Left lobe of liver (tissue), 2 donors: ENCODE measurements at regions not wholly inside any gene's neighbourhood (a gene's known extent, or its start where the extent isn't known, plus 50 kb on each side); places are given as distances from the start of the nearest gene placed in this dataset.
"Not testable (repeated sequence)": the region's sequence is repeated elsewhere in the genome, so short reads cannot be mapped to it uniquely, and the experiment has no call there.

Source experiments
- ATAC-seq: fragments of 200-7000 bp; cut with Tn5 transposase; one replicate; pipeline ENCODE4 v1.9.1; 2020; ENCODE audit warnings: mild to moderate bottlenecking, moderate library complexity
- DNase-seq: peaks from one replicate; pipeline ENCODE4 v3.0.0-alpha.2; 2020; ENCODE audit warnings: low spot score
- donor health status: DM: no; HTN: no; CAD: no; lungs with moderate emphysema.
- donor health status: DM: no; HTN: yes; CAD: no.

DNA sequence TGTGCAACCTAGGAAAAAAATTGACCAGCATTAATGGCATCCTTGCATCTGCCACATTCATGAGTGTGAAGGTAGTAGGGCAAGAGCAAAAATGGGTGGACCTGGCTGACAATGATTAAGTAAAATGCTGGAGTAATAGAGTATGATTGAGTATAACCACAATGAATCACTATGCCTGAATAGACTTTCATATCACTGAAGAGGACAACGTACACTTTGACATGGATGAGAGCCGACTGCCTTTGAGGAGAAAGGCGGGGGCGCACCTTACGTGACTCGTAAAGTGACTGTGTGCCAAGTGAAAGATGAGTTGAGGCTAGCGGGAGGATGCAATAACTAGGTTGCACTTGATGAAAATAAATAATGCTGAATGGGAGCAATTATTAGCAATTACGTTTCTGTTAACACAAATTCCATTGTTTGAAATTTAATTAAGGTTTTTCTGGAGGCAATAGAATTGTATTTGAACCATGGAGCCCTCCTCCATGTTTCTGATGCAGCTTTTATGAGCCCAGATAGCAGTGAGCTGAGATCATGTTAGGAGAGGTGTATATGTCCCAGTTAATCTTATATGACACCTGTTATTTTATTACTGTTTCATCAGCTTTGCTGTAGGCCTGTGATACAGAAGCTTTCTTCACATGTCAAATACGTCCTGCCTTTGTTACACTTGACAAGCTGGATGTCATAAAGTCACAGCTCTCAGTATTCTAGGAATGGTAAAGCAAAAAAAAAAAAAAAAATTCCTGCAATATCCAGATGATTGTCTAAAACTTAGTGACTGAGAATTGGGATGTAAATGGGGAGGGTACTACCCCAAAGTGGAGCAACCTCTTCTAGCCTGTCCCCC lies 596.5 kb downstream of the NXPH1 start:
- DNase-seq (no peak), ATAC-seq (no peak)

DNA sequence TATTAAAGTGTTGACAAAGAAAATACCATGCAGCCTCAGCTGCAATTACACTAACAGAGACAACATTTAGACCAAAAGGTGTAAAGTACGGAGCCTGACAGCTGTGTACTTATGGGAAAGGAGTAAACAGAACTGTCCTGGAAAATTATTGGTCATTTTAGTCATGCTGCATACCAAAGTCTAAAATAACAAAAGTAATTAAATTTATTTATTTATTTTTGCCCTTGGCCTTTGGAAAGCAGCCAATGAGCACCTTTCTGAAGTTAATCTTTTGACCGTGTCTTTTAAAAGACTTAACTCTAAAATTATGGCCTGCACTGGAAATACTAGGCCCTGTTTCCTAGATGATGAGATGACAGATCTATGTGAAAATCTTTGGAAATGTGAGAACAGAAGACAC lies 597.6 kb downstream of the NXPH1 start:
- no peak for DNase-seq

DNA sequence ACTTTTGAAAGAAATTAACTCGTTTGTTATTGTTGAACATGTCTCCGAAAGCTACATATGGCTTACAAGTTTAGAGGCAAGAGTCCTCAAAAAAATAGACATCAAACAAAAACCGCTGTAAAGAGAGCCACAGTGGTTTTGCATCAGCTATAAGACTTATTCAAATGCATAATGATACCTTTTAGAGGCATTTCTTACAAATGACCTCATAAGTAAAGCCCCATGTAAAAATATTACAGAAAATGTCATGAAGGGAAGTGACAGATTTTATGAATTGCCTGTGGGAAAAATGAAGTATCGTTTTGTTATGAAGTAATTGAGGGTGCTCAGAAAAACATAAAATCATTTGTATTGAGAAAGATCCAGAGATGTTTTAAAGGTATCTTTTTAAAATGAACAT lies 598.0 kb downstream of the NXPH1 start:
- ATAC-seq, result no peak
- DNase-seq, result no peak

More for the DNA sequence above, 597.6 kb downstream of the NXPH1 start:
- no peak for ATAC-seq

DNA sequence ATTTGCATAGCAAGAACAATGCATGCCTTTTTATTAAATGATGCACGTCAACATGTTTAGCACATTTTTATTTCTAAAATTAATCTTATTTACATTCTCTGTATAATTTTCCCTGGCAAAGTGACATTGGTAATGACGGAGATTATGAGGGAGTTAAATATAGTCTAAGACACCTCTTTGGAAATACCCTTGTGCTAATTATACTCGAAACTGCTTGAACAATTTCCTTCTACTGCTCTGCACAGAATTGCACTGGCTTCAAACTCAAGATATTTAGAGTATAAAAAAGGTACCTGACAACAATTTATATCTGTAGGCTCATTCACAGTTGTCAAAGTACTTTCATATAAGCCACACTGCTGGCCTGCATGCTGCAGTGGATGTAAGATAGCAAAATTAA lies 602.7 kb downstream of the NXPH1 start:
- no peak for ATAC-seq
- no peak for DNase-seq

DNA sequence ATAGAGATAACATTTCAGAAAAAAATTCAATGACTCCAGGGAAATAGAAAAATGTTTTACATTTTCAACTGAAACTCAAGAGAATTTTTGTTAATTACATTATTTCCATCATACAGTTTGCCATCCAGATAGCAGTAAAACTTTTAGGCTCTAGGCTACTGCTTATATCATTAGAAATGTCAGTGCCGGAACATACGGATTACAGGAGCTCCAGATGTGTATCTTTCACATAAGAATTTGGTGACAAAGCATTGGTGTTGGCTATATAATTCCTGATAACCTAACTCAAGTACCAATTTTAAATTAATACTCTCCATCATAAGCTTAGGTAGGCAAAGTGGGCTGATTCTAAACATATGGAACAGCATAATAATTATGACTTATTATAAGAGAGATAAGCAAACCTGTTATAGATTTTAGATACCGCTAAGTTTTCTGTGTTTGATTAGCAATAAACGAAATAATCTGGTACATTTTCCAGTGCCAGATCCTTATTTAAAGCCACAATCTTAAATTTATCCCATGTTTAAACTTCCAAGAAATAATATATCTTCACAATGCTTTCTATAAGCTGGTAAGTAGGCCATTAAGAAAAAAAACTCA lies 637.9 kb downstream of the NXPH1 start:
- ATAC-seq (no peak), DNase-seq (no peak)

DNA sequence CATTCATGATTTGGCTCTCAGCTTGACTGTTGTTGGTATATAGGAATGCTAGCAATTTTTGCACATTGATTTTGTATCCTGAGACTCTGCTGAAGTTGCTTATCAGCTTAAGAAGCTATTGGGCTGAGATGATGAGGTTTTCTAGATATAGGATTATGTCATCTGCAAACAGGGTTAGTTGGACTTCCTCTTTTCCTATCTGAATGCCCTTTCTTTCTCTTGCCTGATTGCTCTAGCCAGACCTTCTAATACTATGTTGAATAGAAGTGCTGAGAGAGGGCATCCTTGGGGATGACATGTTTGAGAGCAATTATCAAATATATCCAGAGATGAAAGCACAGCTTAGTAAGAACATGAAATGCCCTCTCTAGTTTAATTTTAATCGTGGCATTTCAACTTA lies 642.4 kb downstream of the NXPH1 start:
- DNase-seq, ATAC-seq: not testable (repeated sequence)

DNA sequence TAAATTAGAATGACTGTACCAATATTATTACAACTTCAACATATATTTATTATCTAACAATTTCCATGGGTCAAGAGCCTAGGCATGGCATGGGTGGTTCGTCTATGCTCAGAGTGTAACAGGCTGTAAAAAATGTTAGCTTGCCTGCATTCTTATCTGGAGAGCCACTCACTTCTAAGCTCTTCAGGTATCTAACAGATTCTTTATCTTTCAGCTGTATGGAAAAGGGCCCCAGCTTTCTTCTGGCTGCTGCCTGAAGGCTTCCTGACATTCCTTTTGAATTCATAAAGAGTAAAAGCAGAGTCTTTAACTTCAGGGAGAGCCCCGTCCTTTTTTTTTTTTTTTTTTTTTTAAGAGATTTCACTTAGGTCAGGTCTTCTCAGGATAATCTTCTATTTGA lies 648.8 kb downstream of the NXPH1 start:
- DNase-seq (no peak), ATAC-seq (no peak)

DNA sequence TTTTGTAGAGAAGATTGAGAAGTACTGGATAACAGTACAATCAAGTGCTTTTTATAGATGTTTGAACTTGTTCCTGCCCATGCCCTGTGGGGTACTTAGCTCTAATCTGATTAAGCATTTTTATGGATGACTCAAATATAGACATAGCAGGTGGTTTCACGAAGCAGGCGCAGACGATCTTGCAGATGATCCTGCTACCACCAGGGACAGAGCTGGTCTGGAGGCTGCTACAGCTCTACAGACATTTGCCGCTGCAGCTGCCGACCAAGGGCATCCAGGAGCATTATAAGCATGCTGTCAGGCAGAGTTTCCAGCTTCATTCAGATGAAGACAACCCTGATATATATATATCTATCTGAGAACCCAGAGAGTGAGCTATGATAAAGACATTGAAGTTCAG lies 650.4 kb downstream of the NXPH1 start:
- ATAC-seq (no peak), DNase-seq (no peak)

DNA sequence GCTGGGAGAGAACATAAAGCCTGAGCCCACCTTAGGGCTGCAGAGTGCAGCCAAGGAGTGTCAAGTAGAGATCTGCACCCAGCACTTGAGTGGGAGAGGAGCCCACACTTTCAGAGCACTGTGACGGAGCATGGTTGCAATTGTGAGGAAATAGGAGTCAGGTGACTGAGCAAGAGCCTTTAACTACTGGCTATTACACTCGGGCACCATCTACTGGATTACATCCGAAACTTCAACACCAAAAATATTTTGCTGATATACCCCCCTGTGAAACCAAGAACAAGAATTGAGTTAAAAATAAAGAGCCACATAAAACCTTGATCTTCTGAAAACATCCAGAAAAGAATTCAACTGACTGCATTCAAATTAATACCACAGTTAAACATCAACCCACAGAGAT lies 657.9 kb downstream of the NXPH1 start:
- no peak for DNase-seq
- ATAC-seq, result peak; percentile 50

DNA sequence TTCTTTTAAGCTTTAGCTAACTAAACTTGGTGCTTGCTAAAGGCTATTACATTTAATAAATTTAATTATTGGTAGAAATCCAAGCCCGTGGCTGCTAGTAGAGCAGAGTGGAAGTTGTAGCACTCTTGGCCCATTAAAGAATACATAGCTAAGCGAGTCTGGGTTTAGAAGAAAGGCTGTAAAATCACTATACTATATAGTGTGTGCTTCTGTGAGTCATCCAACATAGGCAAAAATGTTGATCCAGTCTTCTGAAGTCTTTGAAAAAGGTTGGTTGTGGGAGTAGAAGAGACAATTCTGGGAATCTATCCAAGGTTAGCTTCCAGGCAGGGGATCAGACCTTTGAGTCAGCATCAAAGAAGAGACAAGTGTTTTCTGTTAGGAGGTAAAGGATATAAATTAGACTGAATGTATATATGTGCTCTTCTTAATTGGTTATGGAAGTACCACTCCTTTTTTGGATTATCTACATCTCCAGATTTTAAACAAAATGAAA lies 664.2 kb downstream of the NXPH1 start:
- no peak for ATAC-seq

DNA sequence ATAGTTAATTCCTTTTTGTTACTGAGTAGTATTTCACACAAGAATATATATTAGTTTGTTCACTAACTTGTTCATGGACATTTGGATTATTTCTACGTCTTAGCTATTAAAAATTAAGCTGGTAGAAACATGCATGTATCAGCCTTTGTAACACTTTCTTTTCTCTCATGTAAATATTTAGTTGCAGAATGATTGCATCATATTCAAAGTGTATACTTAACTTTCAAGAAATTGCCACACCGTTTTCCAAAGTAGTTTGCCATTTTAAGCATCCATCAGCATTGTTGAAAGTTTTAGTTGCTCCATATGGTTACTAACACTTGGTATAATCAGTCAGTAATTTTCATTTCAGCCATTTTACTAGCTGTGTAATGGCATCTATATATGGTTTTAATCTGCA lies 666.9 kb downstream of the NXPH1 start:
- DNase-seq (no peak), ATAC-seq (no peak)

More for the DNA sequence above, 664.2 kb downstream of the NXPH1 start:
- DNase-seq, result no peak

DNA sequence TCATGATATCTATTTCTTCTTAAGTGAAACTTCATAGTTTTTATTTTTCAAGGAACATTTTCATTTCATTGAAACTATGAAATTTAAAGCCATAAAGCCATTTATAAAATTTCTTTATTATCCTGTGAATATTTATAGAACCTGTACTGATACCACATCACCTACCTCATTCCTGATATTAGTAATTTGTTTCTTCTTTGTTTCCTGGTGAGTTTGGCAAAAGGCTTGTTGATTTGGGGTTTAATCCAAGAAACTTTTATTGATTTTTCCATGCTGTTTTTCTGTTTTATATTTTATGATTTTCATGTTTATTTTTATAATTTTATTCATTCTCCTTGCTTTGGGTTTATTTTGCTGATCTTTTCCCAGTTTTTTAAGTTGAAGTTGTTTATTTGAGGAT lies 669.4 kb downstream of the NXPH1 start:
- ATAC-seq (peak; percentile 45), DNase-seq (no peak)

DNA sequence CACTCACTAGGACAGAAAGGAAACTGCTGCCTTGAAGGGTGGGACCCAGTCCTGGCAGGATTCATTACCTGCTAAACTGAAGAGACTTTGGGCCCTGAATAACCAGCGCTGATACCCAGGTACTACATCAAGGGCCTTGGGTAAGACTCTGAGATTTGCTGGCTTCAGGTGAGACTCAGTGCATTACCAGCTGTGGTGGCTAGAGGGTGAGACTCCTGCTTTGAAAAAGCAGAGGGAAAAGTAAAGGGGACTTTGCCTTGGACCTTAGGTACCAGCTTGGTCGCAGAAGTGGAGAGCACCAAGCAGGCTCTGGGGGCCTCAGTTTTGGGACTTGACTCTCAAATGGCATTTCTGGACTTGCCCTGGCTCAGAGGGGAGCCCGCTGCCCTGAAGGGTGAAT lies 673.3 kb downstream of the NXPH1 start:
- no peak for ATAC-seq
- DNase-seq, result no peak

DNA sequence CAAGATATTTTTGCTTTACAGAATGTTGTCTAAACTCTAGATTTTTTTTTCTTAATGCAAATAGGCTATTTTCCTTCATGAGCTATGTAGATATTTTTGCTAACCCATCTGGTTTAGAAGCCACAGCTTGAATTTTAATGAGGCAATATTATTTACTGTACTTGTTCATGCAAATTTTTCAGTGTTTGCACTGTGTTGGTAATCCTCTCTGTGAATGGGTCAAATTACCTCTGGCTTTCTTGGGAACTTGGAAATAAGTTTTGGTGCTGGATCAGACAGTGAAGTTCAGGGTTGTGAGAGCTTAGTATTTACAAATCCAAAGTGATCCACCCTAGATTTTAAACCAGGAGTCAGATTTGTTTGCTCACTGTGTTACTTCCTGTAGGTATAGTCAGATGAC lies 686.9 kb downstream of the NXPH1 start:
- no peak for ATAC-seq
- no peak for DNase-seq

DNA sequence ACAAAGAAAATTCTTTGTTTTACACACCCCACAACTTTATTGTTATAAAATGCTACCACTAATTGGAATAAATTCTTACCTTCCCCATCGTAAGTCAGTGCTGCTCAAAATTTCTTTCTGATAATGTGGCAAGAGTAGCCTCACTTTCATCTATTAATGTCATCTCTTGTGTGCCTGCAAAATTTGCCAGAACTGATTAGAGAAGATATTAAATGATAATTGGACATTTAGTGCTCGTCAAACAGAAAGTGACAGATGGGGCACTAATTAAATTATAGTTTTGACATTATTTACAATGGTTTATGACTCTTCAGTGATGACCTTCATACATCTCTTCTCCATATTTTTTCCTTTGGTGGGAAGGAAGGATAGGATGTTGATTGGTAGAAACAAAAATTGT lies 690.9 kb downstream of the NXPH1 start:
- ATAC-seq (no peak), DNase-seq (no peak)

DNA sequence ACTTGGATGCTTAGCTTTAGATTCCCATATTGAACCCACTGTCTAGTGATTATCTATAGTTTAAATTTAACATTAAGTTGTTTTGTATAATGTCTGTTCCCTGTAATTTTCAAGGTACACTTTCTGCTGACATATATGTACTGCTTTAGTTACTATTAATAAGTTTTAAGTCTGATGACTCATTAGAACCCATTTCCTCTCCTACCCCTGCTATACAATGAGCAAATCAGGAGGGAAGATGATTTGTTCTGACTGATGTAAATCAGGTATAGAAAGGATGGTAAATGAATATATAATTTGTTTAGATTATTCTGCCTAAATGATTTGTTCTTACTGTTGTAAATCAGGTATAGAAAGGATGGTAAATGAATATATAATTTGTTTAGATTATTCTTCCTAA lies 691.8 kb downstream of the NXPH1 start:
- ATAC-seq, result no peak
- DNase-seq, result no peak

DNA sequence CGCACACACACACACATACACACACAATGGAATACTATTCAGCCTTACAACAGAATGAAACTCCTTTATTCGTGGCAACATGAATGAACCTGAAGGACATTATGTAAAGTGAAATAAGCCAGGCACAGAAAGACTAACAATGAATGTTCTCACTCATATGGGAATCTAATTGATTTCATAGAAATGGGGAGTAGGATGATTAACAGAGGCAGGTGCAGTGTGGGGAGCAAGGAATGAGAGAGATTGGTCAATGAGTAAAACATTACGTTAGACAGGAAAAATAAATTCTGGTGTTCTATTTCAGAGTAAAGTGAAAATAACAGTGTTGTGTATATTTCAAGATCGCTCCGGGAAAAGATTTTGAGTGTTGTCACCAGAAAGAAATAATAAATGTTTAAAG lies 694.5 kb downstream of the NXPH1 start:
- DNase-seq, result no peak
- ATAC-seq, result no peak

DNA sequence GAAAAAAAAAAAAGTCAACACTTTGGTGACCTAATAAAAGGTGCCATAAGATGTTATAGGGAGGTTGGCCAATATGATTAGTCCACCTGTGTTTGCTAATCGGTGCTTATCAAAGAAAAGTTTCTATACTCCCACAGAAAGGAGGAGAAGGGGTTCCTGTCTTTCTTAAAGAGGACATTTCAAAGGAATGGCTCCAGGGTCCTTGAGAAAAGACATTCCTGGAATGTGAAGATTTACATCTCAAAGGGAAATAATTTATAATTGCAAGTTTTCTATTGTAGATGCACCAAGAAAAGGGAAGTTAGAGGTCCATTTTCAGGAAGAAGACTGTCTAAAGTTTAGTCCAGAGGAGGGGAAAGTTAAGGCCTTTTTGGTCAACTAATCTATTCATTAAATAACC lies 715.3 kb downstream of the NXPH1 start:
- DNase-seq (no peak), ATAC-seq (no peak)

DNA sequence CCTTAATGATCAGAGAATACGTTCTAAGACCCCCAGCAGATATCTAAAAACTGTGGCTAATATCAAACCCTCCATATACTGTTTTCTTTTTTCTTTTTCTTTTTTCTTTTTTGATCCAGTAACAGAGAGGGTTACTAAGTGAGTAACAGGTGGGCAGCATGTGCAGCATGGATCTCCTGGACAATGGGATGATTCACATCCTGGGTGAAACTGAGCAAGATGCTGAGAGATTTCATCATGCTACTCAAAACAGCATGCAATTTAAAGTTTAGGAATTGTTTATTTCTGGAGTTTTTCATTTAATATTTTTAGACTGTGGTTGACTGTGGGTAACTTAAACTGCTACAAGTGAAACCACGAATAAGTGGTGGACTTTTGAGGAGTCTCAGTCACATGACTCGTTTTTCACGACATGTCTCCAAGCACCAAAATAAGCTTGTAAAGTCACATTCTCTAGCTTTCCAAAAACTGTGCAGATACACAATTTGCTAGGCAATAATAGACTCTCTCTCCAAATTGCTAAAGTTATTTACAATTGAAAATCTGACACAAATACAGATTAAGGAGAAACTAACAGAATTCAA lies 716.2 kb downstream of the NXPH1 start:
- DNase-seq (no peak), ATAC-seq (no peak)

DNA sequence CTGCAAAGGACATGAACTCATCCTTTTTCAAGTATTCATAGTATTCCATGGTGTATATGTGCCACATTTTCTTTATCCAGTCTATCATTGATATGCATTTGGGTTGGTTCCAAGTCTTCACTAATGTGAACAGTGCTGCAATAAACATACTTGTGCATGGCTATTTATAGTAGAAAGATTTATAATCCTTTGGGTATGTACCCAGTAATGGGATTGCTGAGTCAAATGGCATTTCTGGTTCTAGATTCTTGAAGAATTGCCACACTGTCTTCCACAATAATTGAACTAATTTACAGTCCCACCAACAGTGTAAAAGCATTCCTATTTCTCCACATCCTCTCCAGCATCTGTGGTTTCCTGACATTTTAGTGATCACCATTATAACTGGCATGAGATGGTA lies 730.3 kb downstream of the NXPH1 start:
- not testable (repeated sequence) for DNase-seq, ATAC-seq

DNA sequence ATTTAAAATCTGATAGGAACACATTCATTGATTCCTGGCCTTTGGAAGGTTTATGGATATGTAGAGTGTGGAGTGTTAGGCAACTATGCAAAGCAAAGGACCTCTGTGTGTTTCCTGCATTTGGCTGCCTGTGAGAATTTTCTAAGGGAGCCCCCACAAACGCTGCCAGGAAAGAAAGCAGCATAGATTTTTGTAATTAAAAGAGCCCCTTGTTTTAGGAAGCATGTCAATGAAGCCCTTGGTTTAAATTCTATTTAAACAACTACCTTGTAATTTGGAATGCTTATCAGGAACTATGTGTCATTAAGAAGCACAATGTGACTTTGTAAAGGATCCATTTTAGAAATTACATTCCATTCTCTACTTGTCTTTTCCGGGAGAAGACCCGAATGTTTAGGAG lies 742.5 kb downstream of the NXPH1 start:
- ATAC-seq, result no peak
- no peak for DNase-seq

DNA sequence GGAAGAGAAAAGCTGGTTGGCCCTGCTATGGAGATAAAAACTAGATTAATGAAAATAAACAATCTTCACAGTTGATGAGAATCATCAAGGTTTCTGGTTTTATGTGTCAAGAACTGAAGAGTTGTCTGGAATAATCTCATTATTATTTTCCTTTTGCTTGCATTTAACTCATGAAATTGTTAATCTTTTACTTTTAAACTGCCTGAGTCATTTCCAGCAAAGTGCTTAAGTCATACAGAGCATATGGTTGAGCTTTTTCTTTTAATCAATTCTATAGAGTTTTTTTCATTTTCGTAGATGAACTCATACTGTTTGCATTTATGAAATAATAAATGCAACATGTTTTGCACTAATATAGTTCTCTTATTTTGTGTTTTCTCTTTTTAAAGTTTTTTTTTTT lies 747.9 kb downstream of the NXPH1 start:
- ATAC-seq, result no peak
- DNase-seq, result no peak
